ENCODE measurements at regions not wholly inside any gene's neighbourhood (a gene's known extent, or its start where the extent isn't known, plus 50 kb on each side); places are given as distances from the start of the nearest gene placed in this dataset.

DNA sequence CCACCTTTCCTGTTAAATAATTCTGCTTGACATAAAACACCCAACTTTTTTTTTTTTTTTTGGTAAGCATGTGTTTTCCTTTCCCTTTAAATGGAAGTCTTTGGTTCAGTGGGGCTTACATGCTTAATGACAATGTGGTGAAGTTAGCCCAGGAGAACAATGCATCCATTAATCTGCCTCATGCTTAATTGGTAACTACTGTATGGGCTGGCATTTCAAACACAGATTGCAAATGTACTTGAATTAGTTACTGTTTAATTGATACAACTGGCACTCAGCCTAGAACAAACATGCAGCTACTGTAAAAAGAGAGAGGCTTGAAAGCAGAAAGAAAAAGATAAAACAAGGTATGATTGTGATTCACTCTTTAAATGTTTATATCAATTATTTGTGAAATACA lies 483.6 kb upstream of the NOX3 start:
- no peaks in the 10 kb centered on the region for H3K9me3 Mint-ChIP-seq
- no peak overlapping the region for H3K4me3 Mint-ChIP-seq
- no peak overlapping the region for H3K27ac Mint-ChIP-seq
- TF ChIP-seq, protein P1, sequence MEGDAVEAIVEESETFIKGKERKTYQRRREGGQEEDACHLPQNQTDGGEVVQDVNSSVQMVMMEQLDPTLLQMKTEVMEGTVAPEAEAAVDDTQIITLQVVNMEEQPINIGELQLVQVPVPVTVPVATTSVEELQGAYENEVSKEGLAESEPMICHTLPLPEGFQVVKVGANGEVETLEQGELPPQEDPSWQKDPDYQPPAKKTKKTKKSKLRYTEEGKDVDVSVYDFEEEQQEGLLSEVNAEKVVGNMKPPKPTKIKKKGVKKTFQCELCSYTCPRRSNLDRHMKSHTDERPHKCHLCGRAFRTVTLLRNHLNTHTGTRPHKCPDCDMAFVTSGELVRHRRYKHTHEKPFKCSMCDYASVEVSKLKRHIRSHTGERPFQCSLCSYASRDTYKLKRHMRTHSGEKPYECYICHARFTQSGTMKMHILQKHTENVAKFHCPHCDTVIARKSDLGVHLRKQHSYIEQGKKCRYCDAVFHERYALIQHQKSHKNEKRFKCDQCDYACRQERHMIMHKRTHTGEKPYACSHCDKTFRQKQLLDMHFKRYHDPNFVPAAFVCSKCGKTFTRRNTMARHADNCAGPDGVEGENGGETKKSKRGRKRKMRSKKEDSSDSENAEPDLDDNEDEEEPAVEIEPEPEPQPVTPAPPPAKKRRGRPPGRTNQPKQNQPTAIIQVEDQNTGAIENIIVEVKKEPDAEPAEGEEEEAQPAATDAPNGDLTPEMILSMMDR (IDR thresholded peaks at IDR 0.05; ENCODE audit: unreplicated experiment) = no peak
- no peak for DNase-seq (ENCODE audit: low spot score in 2 of 2, unreplicated experiment in 2 of 2)
- H3K27me3 Mint-ChIP-seq (ENCODE audit: low read depth) = no peaks in the 10 kb centered on the region
- H3K36me3 Mint-ChIP-seq = no peaks in the 10 kb centered on the region
- peaks cover 6% of the 10 kb centered on the region for H3K4me1 Mint-ChIP-seq

DNA sequence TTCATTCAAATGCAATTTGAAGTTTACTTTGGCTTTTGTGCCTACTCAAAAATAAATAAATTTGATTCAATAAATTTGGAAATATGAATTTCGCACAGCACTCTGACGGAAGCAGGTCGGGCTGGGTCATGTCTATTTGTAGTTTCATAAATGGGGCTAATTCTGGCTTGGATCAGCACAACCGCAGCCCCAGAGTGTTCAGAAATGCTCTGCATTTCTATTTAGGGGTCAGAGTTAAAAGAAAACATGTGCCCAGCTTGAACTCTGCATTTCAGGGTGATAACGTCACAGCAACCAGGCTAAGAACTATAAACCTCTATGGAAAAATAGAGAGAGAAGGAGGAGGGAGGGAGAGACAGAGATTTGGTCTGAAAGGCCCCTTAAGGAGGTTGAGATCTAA lies 480.9 kb upstream of the NOX3 start:
- Mint-ChIP-seq H3K9me3 (no peaks in the 10 kb centered on the region), H3K4me3 (no peak overlapping the region)

DNA sequence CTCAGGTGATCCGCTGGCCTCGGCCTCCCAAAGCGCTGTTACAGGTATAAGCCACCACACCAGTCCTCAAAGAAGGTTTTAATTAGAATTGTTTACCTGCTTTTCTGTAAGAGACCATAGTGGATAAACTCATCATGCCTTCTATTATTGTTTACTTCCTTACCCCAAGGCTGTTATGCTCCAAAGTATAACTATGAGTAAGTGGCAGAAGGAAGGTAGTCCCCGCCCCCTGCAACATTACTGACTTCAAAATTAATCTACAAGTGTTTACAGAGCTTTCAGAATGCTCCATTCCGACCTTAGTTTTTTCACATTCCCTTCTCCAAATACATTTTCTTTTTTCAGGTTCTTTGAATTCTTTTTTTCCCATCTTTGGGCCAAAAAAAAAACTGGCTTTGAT lies 480.5 kb upstream of the NOX3 start:
- peaks cover 6% of the 10 kb centered on the region for H3K4me1 Mint-ChIP-seq
- TF ChIP-seq, protein P1 (IDR thresholded peaks at IDR 0.05; ENCODE audit: unreplicated experiment) = no peak
- DNase-seq (ENCODE audit: low spot score in 2 of 2, unreplicated experiment in 2 of 2) = no peak
- no peaks in the 10 kb centered on the region for H3K27me3 Mint-ChIP-seq (ENCODE audit: low read depth)
- no peaks in the 10 kb centered on the region for H3K36me3 Mint-ChIP-seq
- H3K4me3 Mint-ChIP-seq = no peak overlapping the region
- no peak overlapping the region for H3K27ac Mint-ChIP-seq
- no peaks in the 10 kb centered on the region for H3K9me3 Mint-ChIP-seq

More for the DNA sequence above, 480.9 kb upstream of the NOX3 start:
- no peak for DNase-seq (ENCODE audit: low spot score in 2 of 2, unreplicated experiment in 2 of 2)
- Mint-ChIP-seq H3K4me1 (peaks cover 6% of the 10 kb centered on the region), H3K27ac (no peak overlapping the region), H3K27me3 (ENCODE audit: low read depth) (no peaks in the 10 kb centered on the region), H3K36me3 (no peaks in the 10 kb centered on the region)
- TF ChIP-seq, protein P1 (IDR thresholded peaks at IDR 0.05; ENCODE audit: unreplicated experiment) = no peak

DNA sequence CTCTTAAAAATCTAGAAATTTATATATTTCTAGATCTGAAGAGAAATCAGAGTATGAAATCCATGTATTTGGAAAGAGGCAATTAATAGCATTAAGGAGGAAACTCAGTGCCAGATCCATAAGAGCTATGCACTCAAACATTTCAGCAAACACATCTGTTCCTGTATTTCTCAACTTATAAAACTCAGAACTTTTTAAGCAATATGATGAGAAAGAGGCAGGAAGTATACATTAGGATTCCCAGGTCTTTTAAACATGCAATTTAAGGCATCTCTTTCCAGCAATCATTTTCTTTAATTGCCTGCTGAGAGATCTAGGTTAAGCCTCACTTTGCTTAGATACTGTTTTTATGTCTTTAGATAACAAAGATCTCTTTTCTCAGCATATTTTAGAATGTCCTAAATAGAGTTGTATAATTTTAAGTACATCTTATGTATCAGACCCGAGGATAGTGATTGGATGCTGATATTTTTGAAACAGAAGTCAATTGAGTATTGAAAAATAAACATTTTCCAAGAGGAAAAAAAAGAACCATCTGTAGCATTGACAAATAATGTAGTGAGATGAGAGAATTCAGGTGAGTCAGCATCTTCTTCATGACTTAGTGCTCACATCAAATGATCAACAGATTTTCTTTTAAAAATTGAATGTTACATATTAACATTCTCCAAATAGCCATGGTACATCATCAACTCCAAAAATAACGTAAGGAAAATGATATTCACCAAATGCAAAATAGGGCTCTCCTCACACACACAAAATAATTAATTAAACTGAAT lies 461.4 kb upstream of the NOX3 start:
- H3K4me1 Mint-ChIP-seq = no peaks in the 10 kb centered on the region
- TF ChIP-seq, protein P1 (IDR thresholded peaks at IDR 0.05; ENCODE audit: unreplicated experiment) = no peak
- no peak overlapping the region for H3K4me3 Mint-ChIP-seq
- no peaks in the 10 kb centered on the region for H3K36me3 Mint-ChIP-seq
- H3K27me3 Mint-ChIP-seq (ENCODE audit: low read depth) = peaks cover 5% of the 10 kb centered on the region
- no peak overlapping the region for H3K27ac Mint-ChIP-seq
- no peak for DNase-seq (ENCODE audit: low spot score in 2 of 2, unreplicated experiment in 2 of 2)
- no peaks in the 10 kb centered on the region for H3K9me3 Mint-ChIP-seq

DNA sequence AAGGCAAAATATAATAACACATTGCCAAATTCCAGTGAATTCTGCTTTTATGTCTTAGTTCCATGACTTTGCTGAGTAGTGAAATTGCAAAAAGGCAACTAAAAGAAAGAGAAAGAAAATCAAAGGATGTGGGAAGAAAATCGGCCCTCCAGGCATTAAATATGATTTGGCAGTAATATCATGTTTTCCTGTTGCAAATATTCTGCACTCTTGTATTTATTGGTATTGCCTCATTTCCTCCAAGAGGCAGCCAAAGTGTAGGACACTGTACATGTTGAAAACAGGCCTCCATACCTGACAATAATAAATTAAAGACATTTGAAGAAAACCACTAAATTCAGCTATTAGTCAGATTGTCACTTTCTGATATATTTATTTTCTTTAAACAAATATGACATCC lies 460.0 kb upstream of the NOX3 start:
- H3K4me3 Mint-ChIP-seq = no peak overlapping the region
- H3K27me3 Mint-ChIP-seq (ENCODE audit: low read depth) = peaks cover 5% of the 10 kb centered on the region
- no peak for DNase-seq (ENCODE audit: low spot score in 2 of 2, unreplicated experiment in 2 of 2)
- TF ChIP-seq, protein P1 (IDR thresholded peaks at IDR 0.05; ENCODE audit: unreplicated experiment) = no peak
- no peaks in the 10 kb centered on the region for H3K4me1 Mint-ChIP-seq
- H3K9me3 Mint-ChIP-seq = no peaks in the 10 kb centered on the region
- H3K36me3 Mint-ChIP-seq = no peaks in the 10 kb centered on the region
- no peak overlapping the region for H3K27ac Mint-ChIP-seq

Measured in mesothelial cell of epicardium (in vitro differentiated cells).